WI38 (cell line): ENCODE measurements at regions not wholly inside any gene's neighbourhood (a gene's known extent, or its start where the extent isn't known, plus 50 kb on each side); places are given as distances from the start of the nearest gene placed in this dataset.
"Not testable (repeated sequence)": the region's sequence is repeated elsewhere in the genome, so short reads cannot be mapped to it uniquely, and the experiment has no call there.

Experiments used
- H3K4me3 ChIP-seq: 2 replicates; pipeline ENCODE4 v1.5.1; 2011; ENCODE audit warnings: low read depth, mild to moderate bottlenecking, control low read depth, low read length
- TF ChIP-seq, protein P1 (sequence below): IDR thresholded peaks from 2 replicates; pipeline ENCODE4 v1.5.1; 2012; ENCODE audit warnings: low read depth, mild to moderate bottlenecking, control low read depth, low read length

DNA sequence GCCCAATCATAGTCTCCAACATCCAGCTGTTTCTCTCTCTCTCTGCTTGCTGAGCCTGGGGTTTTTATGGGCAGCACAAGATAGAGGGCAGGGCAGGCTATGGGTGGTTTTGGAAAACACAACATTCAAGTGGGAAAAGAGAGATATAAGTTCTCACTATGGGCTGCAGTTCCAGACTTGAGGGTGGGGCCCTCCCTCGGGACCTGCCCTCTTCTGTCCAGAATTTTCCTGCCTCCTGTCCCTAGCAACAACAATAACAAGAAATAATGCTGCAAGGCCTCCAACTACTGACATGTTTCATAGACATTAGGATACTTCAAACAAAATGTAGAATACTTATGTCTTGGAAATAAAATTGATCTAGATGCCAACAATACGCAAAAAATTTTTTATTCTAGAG lies 107.8 kb downstream of the C18orf54 start:
- H3K4me3 ChIP-seq: no peak overlapping the region
- TF ChIP-seq, protein P1, sequence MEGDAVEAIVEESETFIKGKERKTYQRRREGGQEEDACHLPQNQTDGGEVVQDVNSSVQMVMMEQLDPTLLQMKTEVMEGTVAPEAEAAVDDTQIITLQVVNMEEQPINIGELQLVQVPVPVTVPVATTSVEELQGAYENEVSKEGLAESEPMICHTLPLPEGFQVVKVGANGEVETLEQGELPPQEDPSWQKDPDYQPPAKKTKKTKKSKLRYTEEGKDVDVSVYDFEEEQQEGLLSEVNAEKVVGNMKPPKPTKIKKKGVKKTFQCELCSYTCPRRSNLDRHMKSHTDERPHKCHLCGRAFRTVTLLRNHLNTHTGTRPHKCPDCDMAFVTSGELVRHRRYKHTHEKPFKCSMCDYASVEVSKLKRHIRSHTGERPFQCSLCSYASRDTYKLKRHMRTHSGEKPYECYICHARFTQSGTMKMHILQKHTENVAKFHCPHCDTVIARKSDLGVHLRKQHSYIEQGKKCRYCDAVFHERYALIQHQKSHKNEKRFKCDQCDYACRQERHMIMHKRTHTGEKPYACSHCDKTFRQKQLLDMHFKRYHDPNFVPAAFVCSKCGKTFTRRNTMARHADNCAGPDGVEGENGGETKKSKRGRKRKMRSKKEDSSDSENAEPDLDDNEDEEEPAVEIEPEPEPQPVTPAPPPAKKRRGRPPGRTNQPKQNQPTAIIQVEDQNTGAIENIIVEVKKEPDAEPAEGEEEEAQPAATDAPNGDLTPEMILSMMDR: no peak

DNA sequence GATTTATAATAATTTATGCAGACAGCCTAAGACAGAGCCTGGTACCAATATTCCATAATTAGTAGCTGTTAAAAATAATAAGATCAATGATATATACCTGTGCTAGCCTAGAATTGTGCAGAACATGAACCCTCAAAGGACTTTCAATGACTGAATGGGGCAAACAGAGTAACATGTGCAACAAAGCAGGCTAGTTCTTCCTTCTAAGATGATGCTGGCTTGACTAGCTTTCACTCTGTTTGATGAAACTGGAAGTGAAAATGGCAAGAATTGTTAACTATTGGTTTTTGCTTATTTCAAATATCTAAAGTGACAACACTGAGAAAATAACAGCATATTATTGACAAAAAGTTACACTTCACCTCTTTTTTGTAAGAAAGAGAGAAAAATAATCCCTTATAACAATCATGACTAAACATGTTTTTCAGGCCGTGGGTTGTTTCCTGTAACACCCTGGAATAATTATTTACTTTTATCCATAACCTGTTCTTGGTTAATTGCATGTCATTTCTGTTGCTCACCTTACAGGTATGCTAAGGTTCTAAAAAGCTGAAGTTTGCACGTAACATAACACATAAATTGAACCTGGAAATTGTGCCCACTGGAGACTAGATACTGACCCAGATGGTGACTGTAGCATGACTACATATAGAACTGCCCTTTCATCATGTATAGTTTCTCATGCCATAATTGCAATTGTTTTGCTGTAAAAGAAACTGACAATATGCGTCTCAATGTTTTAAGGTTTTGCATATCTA lies 108.7 kb downstream of the C18orf54 start:
- TF ChIP-seq, protein P1: no peak
- H3K4me3 ChIP-seq: no peak overlapping the region

DNA sequence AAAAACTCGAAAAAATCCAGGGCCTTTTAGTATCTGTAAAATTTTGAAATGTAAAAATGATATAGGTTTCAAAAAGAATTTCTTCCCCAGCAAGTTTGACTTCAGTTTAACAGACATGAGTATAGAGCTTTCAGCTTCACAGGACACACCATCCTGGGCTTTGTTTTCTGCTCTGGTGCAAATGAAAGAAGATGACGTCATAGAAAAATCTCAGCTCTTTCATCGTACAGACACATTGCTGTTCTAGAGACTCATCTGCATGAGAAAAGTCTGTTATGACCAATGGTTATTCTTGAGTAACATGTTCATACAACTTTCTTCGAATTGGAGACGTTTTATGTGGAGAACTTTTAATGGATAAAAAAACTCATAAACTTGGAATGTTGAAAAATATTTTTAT lies 111.7 kb upstream of the DYNAP start:
- H3K4me3 ChIP-seq: no peak overlapping the region
- TF ChIP-seq, protein P1: no peak

DNA sequence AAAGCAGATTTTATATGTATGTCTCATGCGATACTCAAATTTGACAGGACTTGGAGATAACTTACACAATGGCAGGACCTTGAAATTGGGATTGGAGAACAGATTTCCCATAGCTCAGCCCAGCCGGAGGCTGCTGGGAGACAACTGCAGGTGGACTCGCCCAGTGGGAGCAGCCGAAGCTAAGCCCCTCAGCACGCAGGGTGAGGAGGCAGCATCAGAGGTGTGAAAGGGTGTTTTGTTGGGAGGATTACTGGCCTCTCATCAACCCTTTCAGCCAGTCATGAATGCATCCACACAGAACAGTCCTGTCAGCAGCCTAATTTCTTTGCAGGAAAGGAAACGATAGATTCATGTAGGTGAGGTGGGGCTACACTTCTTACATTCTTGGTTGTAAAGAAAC lies 110.4 kb upstream of the DYNAP start:
- H3K4me3 ChIP-seq: no peak overlapping the region
- TF ChIP-seq, protein P1: no peak

DNA sequence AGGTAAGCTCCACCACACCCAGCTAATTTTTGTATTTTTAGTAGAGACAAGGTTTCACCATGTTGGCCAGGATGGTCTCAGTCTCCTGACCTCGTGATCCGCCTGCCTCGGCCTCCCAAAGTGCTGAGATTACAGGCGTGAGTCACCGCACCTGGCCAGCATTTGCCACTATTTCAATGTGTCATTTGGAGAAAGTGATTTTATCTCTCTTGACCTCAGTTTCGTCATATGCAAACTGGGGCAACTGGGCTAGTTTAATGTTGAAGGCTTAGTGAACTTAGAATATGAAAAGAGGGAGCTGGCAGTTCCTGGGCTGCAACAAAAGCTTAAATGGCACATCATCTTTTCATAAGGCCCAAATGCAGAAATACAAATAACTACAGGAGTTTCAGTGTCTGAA lies 88.6 kb upstream of the DYNAP start:
- H3K4me3 ChIP-seq: not testable (repeated sequence)

DNA sequence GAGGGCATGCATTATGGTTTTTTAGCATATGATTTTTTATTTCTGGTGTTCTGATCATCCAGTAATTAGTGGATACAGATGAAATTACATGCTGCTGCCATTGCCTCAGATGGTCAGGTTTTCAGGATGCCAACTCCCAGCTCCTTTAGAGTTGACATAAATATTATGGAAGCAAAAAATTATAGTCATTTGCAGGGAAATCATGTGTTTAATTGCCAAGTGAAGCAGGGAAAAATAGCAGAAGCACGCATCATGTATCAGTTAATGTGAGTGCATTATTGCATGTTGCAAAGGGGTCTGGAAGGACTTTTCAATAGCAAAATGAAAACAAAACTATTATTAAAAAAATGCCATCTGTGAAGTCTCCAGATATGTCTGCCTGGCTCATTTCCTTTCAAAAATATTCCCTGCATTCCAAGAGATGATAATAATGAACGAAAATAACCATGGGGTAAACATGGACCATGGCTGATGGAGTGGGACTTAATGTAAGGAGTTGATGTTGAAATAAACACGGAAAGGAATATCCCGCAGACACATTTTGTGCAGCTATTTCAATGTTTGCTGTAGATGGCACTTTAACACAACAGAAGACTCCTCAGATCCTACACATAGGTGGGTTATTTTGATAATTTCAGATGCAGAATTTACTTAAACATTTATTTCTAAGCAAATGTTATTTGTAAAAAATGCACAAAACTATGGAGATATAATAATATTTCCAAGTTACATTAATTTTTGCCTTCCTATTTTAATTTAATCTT lies 87.7 kb upstream of the DYNAP start:
- no peak overlapping the region for H3K4me3 ChIP-seq
- TF ChIP-seq, protein P1: no peak

DNA sequence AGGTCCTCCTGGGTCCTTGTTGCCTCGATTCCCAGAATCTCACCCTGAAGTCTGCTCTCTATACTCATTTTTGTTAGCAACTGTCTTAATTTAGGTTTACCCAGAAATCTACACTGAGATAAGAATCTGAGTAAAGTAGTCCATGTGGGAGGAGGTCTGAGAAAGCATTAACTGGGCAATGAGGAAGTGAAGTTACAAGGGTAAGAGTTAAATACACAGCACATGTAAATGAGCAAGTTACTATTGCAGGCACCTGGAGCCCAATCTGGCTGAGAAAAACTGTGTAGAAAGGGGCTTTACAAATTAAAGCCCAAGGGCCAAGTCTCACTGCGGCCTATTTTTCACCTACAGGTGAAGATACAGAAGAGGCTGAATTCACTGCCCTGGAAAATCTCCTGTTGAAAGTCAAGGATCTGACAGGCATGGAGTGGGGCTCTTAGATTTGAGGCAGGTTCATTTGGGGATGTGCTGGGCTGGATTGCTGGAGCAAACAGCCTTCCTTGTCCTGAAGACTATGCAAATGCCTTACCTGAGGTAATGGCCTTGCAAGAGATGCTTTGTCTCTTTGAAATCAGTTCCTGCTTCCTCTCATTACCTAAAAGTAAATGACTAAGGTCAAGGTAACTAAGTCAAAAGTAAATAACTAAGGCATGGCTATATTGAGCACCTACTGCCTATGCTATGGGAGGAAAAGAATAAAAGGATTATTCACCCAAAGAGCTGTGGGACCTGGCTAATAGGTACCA lies 84.4 kb upstream of the DYNAP start:
- TF ChIP-seq, protein P1: no peak
- no peak overlapping the region for H3K4me3 ChIP-seq
